ENCODE measurements at regions not wholly inside any gene's neighbourhood (a gene's known extent, or its start where the extent isn't known, plus 50 kb on each side); places are given as distances from the start of the nearest gene placed in this dataset.

DNA sequence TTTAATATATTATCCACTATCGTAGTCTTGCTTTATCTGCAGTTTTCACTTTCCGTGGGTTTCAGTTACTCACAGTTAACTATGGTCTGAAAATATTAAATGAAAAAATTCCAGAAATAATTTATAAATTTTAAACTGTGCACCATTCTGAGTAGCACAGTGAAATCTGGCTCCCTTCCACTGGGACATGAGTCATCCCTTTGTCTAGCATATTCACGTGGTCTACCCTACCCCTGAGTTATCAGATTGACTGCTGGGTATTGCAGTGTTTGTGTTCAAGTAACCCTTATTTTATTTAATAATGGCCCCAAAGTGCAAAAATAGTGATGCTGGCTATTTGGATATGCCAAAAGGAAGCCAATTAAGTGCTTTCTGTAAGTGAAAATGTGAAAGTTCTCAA, 539.5 kb upstream of the AGTR1 start:
- no peak for DNase-seq
- no peaks in the 10 kb centered on the region for H3K9me2 ChIP-seq (replicated peaks; ENCODE audit: insufficient read depth, low read length)
- no peaks in the 10 kb centered on the region for H3K79me2 ChIP-seq (ENCODE audit: low read length)
- no peak overlapping the region for H3K4me3 ChIP-seq (ENCODE audit: low read length)
- H3K9me3 ChIP-seq (ENCODE audit: low read length), result no peaks in the 10 kb centered on the region
- no peak overlapping the region for H3K27ac ChIP-seq (ENCODE audit: low read length)
- no peak overlapping the region for H3K4me2 ChIP-seq (ENCODE audit: low read depth, low read length, poor library complexity, severe bottlenecking)
- no peaks in the 10 kb centered on the region for H3K27me3 ChIP-seq (ENCODE audit: low read length)
- no peaks in the 10 kb centered on the region for H4K20me1 ChIP-seq (ENCODE audit: insufficient read depth, low read depth, low read length)
- no peaks in the 10 kb centered on the region for H3K36me3 ChIP-seq (ENCODE audit: insufficient read depth, low read length)
- H2AFZ ChIP-seq (ENCODE audit: low read length), result no peak overlapping the region
- no peak overlapping the region for H3K9ac ChIP-seq (ENCODE audit: low read length)
- no peaks in the 10 kb centered on the region for H3K4me1 ChIP-seq (ENCODE audit: low read length)

DNA sequence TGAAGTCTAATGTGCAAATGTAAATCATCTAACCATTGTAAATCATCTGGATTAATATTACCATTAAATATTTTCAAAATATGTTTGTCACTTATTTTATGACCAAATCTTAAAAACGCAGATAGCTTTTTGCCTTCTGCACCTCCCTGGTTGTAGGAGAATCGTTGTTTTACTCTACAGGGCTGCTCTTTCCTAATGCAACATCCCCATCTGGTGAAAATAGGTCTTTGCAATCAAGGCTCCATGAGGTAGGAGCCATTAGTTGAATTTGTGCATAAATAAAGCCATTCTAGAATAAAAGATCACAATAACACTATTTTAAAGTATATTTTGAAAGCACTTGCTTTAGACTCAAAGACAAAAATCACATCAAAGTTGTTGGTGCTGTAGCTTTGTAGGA, 535.6 kb upstream of the AGTR1 start:
- Histone ChIP-seq H3K27me3 (ENCODE audit: low read length) (no peaks in the 10 kb centered on the region), H3K27ac (ENCODE audit: low read length) (no peak overlapping the region), H3K9me2 (replicated peaks; ENCODE audit: insufficient read depth, low read length) (no peaks in the 10 kb centered on the region), H3K9me3 (ENCODE audit: low read length) (no peaks in the 10 kb centered on the region), H3K4me2 (ENCODE audit: low read depth, low read length, poor library complexity, severe bottlenecking) (no peak overlapping the region), H3K9ac (ENCODE audit: low read length) (no peak overlapping the region), H3K4me1 (ENCODE audit: low read length) (no peaks in the 10 kb centered on the region), H2AFZ (ENCODE audit: low read length) (no peak overlapping the region), H4K20me1 (ENCODE audit: insufficient read depth, low read depth, low read length) (no peaks in the 10 kb centered on the region), H3K4me3 (ENCODE audit: low read length) (no peak overlapping the region), H3K36me3 (ENCODE audit: insufficient read depth, low read length) (no peaks in the 10 kb centered on the region), H3K79me2 (ENCODE audit: low read length) (no peaks in the 10 kb centered on the region)
- no peak for DNase-seq

DNA sequence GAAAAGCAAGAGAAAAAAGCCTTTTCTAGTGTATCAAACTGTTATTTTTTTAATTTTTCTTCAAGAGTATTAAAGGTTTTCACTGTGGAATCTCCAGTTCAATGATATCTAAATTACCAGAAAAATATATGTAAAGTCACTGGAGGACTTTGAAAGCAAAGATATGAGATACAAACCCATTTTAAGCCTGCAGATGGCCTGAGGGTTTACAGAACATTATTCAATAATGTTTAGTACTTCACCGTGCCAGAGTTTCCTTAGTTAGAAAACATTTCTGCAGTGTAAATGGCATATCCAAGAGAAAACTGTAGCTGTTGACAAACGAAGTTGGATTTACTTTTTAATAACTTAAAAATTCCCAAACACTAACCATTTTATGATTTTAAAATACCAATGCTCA, 529.4 kb upstream of the AGTR1 start:
- Histone ChIP-seq H2AFZ (ENCODE audit: low read length) (no peak overlapping the region), H3K9me2 (replicated peaks; ENCODE audit: insufficient read depth, low read length) (no peaks in the 10 kb centered on the region), H3K4me1 (ENCODE audit: low read length) (no peaks in the 10 kb centered on the region), H3K27ac (ENCODE audit: low read length) (no peak overlapping the region), H3K4me3 (ENCODE audit: low read length) (no peak overlapping the region), H4K20me1 (ENCODE audit: insufficient read depth, low read depth, low read length) (no peaks in the 10 kb centered on the region), H3K79me2 (ENCODE audit: low read length) (no peaks in the 10 kb centered on the region), H3K4me2 (ENCODE audit: low read depth, low read length, poor library complexity, severe bottlenecking) (no peak overlapping the region), H3K9me3 (ENCODE audit: low read length) (no peaks in the 10 kb centered on the region), H3K36me3 (ENCODE audit: insufficient read depth, low read length) (no peaks in the 10 kb centered on the region), H3K9ac (ENCODE audit: low read length) (no peak overlapping the region), H3K27me3 (ENCODE audit: low read length) (no peaks in the 10 kb centered on the region)
- no peak for DNase-seq

DNA sequence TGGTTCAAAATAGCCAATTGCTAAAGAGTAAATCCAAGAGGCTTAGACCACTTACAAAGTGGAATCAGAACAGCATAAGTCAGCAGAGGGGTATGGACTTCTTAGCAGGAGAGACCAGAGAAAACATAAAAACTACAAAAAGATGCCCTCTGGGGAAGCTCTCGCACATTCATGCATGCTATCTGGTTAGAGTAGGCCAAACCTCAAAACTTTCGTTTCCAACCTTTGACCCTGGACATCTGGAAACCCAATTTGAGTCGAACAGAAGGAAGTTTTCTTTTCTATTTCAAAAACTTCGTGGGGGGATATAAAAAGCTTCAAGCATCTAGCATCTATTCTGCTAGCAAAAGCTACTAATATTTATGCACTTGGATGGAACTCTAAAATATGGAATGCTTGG, 523.9 kb upstream of the AGTR1 start:
- Histone ChIP-seq H2AFZ (ENCODE audit: low read length) (no peak overlapping the region), H4K20me1 (ENCODE audit: insufficient read depth, low read depth, low read length) (no peaks in the 10 kb centered on the region), H3K9ac (ENCODE audit: low read length) (no peak overlapping the region), H3K27ac (ENCODE audit: low read length) (no peak overlapping the region), H3K9me2 (replicated peaks; ENCODE audit: insufficient read depth, low read length) (no peaks in the 10 kb centered on the region), H3K27me3 (ENCODE audit: low read length) (no peaks in the 10 kb centered on the region), H3K9me3 (ENCODE audit: low read length) (no peaks in the 10 kb centered on the region), H3K36me3 (ENCODE audit: insufficient read depth, low read length) (no peaks in the 10 kb centered on the region), H3K4me1 (ENCODE audit: low read length) (no peaks in the 10 kb centered on the region), H3K4me2 (ENCODE audit: low read depth, low read length, poor library complexity, severe bottlenecking) (no peak overlapping the region), H3K79me2 (ENCODE audit: low read length) (no peaks in the 10 kb centered on the region), H3K4me3 (ENCODE audit: low read length) (no peak overlapping the region)
- DNase-seq, result no peak

DNA sequence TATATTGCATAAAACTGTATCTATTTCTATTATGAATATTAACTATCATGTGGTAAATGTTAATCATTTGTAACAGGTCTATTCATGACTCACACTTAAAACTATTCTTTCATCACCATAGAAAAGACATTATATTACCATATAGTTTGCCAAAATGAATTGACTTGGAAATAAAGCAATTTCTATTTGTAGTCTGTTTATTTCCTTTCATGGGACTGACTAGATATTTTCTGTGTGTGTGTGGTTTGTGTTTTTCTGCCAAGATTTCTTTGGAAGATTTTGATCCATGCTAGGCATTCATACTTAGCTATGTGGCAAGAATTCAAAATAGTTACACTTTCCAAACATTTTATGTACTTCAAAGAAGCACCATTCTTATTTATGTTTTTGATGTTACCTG, 522.5 kb upstream of the AGTR1 start:
- Histone ChIP-seq H3K4me1 (ENCODE audit: low read length) (no peaks in the 10 kb centered on the region), H4K20me1 (ENCODE audit: insufficient read depth, low read depth, low read length) (no peaks in the 10 kb centered on the region), H3K27me3 (ENCODE audit: low read length) (no peaks in the 10 kb centered on the region), H3K36me3 (ENCODE audit: insufficient read depth, low read length) (no peaks in the 10 kb centered on the region), H3K27ac (ENCODE audit: low read length) (no peak overlapping the region), H3K4me3 (ENCODE audit: low read length) (no peak overlapping the region), H3K9ac (ENCODE audit: low read length) (no peak overlapping the region), H3K79me2 (ENCODE audit: low read length) (no peaks in the 10 kb centered on the region), H3K9me2 (replicated peaks; ENCODE audit: insufficient read depth, low read length) (no peaks in the 10 kb centered on the region), H2AFZ (ENCODE audit: low read length) (no peak overlapping the region), H3K9me3 (ENCODE audit: low read length) (no peaks in the 10 kb centered on the region), H3K4me2 (ENCODE audit: low read depth, low read length, poor library complexity, severe bottlenecking) (no peak overlapping the region)
- no peak for DNase-seq

DNA sequence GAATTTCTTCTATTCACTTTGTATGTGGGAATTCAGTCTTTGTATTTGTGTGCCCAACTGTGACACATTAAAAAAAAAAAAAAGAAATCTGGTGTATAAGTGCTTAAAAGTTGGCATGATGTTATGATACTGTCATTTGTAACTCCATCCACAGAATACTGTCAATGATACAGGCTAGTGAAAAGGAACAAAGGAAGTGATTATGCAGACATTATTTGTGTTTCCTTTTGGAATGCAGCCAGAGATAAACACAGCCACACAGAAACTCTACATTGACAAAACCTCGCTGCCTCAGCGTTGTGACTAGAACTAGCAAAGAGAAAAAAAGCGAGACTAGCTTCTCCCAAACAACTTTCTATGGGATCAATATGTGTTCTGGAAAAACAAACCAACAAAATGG, 519.2 kb upstream of the AGTR1 start:
- H3K27ac ChIP-seq (ENCODE audit: low read length), result no peak overlapping the region
- no peak for DNase-seq
- no peak overlapping the region for H2AFZ ChIP-seq (ENCODE audit: low read length)
- H4K20me1 ChIP-seq (ENCODE audit: insufficient read depth, low read depth, low read length), result no peaks in the 10 kb centered on the region
- no peaks in the 10 kb centered on the region for H3K36me3 ChIP-seq (ENCODE audit: insufficient read depth, low read length)
- no peaks in the 10 kb centered on the region for H3K4me1 ChIP-seq (ENCODE audit: low read length)
- no peaks in the 10 kb centered on the region for H3K27me3 ChIP-seq (ENCODE audit: low read length)
- no peaks in the 10 kb centered on the region for H3K9me3 ChIP-seq (ENCODE audit: low read length)
- no peak overlapping the region for H3K4me3 ChIP-seq (ENCODE audit: low read length)
- H3K9me2 ChIP-seq (replicated peaks; ENCODE audit: insufficient read depth, low read length), result no peaks in the 10 kb centered on the region
- H3K4me2 ChIP-seq (ENCODE audit: low read depth, low read length, poor library complexity, severe bottlenecking), result no peak overlapping the region
- H3K9ac ChIP-seq (ENCODE audit: low read length), result no peak overlapping the region
- H3K79me2 ChIP-seq (ENCODE audit: low read length), result no peaks in the 10 kb centered on the region

DNA sequence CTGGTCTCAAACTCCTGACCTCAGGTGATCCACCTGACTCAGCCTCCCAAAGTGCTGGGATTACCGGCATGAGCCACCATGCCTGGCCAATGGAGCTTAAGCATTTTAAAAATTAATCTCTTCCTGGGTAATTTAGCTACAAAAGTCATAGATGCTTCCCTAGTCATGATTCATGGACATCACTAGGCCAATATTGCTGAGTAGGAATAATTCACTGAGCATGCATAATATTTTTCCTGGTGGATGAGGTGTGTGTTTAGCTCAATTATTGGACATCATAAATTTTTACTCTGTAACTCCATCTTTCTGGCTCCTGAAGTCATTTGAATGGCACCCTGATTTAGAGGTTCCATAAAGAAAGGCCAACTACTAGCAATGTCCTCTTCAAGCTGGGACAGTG, 512.9 kb upstream of the AGTR1 start:
- Histone ChIP-seq H3K27ac (ENCODE audit: low read length) (no peak overlapping the region), H3K4me3 (ENCODE audit: low read length) (no peak overlapping the region), H3K4me2 (ENCODE audit: low read depth, low read length, poor library complexity, severe bottlenecking) (no peak overlapping the region), H4K20me1 (ENCODE audit: insufficient read depth, low read depth, low read length) (no peaks in the 10 kb centered on the region), H3K9me2 (replicated peaks; ENCODE audit: insufficient read depth, low read length) (no peaks in the 10 kb centered on the region), H3K9me3 (ENCODE audit: low read length) (no peaks in the 10 kb centered on the region), H3K27me3 (ENCODE audit: low read length) (no peaks in the 10 kb centered on the region), H3K9ac (ENCODE audit: low read length) (no peak overlapping the region), H2AFZ (ENCODE audit: low read length) (no peak overlapping the region), H3K79me2 (ENCODE audit: low read length) (no peaks in the 10 kb centered on the region), H3K36me3 (ENCODE audit: insufficient read depth, low read length) (no peaks in the 10 kb centered on the region), H3K4me1 (ENCODE audit: low read length) (no peaks in the 10 kb centered on the region)
- no peak for DNase-seq

DNA sequence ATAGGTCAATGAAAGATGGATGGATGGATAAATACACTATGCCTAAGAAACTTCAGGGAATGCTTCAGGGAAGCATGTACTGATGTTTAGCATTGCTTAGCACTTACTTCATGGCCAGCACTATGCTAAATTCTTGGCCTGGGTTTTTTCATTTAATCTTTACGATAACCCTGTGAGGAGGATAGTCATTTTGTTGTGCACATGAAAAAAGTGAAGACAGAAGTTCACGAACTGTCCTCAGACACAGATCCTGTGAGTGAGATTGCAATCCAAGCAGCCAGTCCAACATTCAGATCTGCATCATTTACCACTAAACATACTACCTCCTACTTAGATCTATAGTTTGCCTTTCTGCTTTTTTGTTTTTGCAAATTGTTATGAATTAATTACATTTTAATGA, 510.8 kb upstream of the AGTR1 start:
- Histone ChIP-seq H3K9me3 (ENCODE audit: low read length) (no peaks in the 10 kb centered on the region), H4K20me1 (ENCODE audit: insufficient read depth, low read depth, low read length) (no peaks in the 10 kb centered on the region), H2AFZ (ENCODE audit: low read length) (no peak overlapping the region), H3K9me2 (replicated peaks; ENCODE audit: insufficient read depth, low read length) (no peaks in the 10 kb centered on the region), H3K4me2 (ENCODE audit: low read depth, low read length, poor library complexity, severe bottlenecking) (no peak overlapping the region), H3K27me3 (ENCODE audit: low read length) (no peaks in the 10 kb centered on the region), H3K27ac (ENCODE audit: low read length) (no peak overlapping the region), H3K79me2 (ENCODE audit: low read length) (no peaks in the 10 kb centered on the region), H3K36me3 (ENCODE audit: insufficient read depth, low read length) (no peaks in the 10 kb centered on the region), H3K9ac (ENCODE audit: low read length) (no peak overlapping the region), H3K4me3 (ENCODE audit: low read length) (no peak overlapping the region), H3K4me1 (ENCODE audit: low read length) (no peaks in the 10 kb centered on the region)
- no peak for DNase-seq

DNA sequence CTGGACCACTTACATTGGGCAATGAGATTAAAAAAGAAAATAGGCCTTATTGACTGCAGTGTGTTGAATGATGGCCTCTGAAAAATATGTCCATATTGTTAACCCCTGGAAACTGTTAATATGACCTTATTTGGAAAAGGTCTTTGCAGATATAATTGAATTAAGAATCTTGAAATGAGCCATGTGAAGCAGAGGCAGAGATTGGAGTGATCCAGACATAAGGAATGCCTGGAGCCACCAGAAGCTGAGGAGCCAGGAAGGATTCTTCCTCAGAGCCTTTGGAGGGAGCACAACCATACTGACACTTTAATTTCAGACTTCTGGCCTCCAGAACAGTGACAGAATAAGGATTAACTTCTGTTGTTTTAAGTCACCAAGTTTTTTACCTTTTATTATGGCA, 510.4 kb upstream of the AGTR1 start:
- Histone ChIP-seq H3K27me3 (ENCODE audit: low read length) (no peaks in the 10 kb centered on the region), H3K4me2 (ENCODE audit: low read depth, low read length, poor library complexity, severe bottlenecking) (no peak overlapping the region), H2AFZ (ENCODE audit: low read length) (no peak overlapping the region), H3K27ac (ENCODE audit: low read length) (no peak overlapping the region), H3K4me1 (ENCODE audit: low read length) (no peaks in the 10 kb centered on the region), H3K4me3 (ENCODE audit: low read length) (no peak overlapping the region), H4K20me1 (ENCODE audit: insufficient read depth, low read depth, low read length) (no peaks in the 10 kb centered on the region), H3K9me3 (ENCODE audit: low read length) (no peaks in the 10 kb centered on the region), H3K36me3 (ENCODE audit: insufficient read depth, low read length) (no peaks in the 10 kb centered on the region), H3K9me2 (replicated peaks; ENCODE audit: insufficient read depth, low read length) (no peaks in the 10 kb centered on the region), H3K9ac (ENCODE audit: low read length) (no peak overlapping the region), H3K79me2 (ENCODE audit: low read length) (no peaks in the 10 kb centered on the region)
- no peak for DNase-seq

Measured in Karpas-422 (cell line).